MM.1S (cell line): ENCODE measurements at regions not wholly inside any gene's neighbourhood (a gene's known extent, or its start where the extent isn't known, plus 50 kb on each side); places are given as distances from the start of the nearest gene placed in this dataset.

ENCODE experiments used
- EZH2 ChIP-seq: fragments of 300-600 bp; sonication (generic); optimal IDR thresholded peaks from 2 replicates; pipeline ENCODE3; 2017; ENCODE audit warnings: low read depth, mild to moderate bottlenecking, antibody characterized with exemption, low read length, mixed read lengths
- EZH2phosphoT487 ChIP-seq: fragments of 300-600 bp; sonication (generic); IDR thresholded peaks from 2 replicates; pipeline ENCODE4 v1.6.1; 2018; ENCODE audit warnings: antibody characterized with exemption, low read length
- TF ChIP-seq, protein P1 (sequence below): fragments of 300-600 bp; sonication (generic); IDR thresholded peaks from 2 replicates; pipeline ENCODE4 v1.5.1; 2016; ENCODE audit warnings: antibody characterized with exemption, low read length, mixed read lengths

DNA sequence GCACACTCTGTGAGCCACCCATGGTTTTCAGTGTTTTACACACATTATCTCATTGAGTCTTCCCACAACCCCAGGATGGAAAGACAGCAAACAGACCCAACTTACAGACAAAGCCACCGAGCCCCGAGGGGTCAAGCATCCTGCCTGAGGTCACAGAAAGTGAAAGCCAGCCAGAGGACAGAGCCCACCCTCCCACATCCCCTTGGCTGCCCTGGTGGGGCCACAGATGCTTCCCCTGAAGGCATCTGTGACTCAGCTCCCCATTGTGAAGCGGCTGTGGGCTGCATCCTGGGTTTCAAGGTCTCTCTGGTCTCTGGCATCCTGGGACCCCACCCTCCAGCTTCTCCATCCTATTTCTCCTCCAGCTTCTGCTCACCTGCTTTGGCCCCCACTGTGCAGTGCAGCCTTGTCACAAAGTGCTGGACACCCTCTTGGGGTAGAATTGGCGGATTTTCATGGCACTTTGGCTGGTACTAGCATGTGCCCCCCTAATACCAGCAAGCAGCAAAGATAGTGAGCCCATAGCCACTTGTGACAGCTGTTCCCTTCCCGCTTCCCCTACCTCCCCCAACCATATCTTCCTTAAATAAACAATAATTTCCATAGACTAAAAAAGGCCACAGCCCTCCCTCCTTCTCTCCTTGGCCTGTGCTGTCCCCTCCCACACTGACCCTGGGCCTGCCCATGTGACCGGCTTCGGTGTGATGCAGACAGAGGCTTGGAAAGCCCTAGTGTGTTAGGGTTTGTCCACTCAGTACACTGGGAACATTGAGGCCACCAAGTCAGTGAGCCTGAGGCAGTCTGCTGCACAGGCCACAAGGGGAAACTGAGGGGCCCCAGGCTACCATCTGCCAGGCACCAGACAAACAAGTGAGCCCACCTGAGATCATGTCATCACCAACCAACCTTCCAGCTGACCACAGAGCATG is 53.9 kb upstream of the SHISAL1 start:
- TF ChIP-seq EZH2 (no peak), EZH2phosphoT487 (no peak)
- TF ChIP-seq, protein P1, sequence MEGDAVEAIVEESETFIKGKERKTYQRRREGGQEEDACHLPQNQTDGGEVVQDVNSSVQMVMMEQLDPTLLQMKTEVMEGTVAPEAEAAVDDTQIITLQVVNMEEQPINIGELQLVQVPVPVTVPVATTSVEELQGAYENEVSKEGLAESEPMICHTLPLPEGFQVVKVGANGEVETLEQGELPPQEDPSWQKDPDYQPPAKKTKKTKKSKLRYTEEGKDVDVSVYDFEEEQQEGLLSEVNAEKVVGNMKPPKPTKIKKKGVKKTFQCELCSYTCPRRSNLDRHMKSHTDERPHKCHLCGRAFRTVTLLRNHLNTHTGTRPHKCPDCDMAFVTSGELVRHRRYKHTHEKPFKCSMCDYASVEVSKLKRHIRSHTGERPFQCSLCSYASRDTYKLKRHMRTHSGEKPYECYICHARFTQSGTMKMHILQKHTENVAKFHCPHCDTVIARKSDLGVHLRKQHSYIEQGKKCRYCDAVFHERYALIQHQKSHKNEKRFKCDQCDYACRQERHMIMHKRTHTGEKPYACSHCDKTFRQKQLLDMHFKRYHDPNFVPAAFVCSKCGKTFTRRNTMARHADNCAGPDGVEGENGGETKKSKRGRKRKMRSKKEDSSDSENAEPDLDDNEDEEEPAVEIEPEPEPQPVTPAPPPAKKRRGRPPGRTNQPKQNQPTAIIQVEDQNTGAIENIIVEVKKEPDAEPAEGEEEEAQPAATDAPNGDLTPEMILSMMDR, result no peak
